ENCODE measurements at regions not wholly inside any gene's neighbourhood (a gene's known extent, or its start where the extent isn't known, plus 50 kb on each side); places are given as distances from the start of the nearest gene placed in this dataset.
"Not testable (repeated sequence)": the region's sequence is repeated elsewhere in the genome, so short reads cannot be mapped to it uniquely, and the experiment has no call there.

GRCh38 chr7:27453702-27454405 lies 208.8 kb downstream of the HIBADH start:
- TF ChIP-seq, protein P1, sequence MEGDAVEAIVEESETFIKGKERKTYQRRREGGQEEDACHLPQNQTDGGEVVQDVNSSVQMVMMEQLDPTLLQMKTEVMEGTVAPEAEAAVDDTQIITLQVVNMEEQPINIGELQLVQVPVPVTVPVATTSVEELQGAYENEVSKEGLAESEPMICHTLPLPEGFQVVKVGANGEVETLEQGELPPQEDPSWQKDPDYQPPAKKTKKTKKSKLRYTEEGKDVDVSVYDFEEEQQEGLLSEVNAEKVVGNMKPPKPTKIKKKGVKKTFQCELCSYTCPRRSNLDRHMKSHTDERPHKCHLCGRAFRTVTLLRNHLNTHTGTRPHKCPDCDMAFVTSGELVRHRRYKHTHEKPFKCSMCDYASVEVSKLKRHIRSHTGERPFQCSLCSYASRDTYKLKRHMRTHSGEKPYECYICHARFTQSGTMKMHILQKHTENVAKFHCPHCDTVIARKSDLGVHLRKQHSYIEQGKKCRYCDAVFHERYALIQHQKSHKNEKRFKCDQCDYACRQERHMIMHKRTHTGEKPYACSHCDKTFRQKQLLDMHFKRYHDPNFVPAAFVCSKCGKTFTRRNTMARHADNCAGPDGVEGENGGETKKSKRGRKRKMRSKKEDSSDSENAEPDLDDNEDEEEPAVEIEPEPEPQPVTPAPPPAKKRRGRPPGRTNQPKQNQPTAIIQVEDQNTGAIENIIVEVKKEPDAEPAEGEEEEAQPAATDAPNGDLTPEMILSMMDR (conservative IDR thresholded peaks at IDR 0.05): no peak
- Mint-ChIP-seq H3K9me3 (no peaks in the 10 kb centered on the region), H3K36me3 (ENCODE audit: low read depth) (no peaks in the 10 kb centered on the region), H3K4me1 (no peaks in the 10 kb centered on the region), H3K27ac (ENCODE audit: unreplicated experiment) (no peak overlapping the region), H3K4me3 (no peak overlapping the region), H3K27me3 (ENCODE audit: low read depth) (no peaks in the 10 kb centered on the region)
- DNase-seq (ENCODE audit: low read depth, low spot score): no peak

GRCh38 chr7:27457120-27457519 lies 205.6 kb downstream of the HIBADH start:
- not testable (repeated sequence) for H3K27me3 Mint-ChIP-seq (ENCODE audit: low read depth); H3K4me1 Mint-ChIP-seq; H3K27ac Mint-ChIP-seq (ENCODE audit: unreplicated experiment); H3K9me3 Mint-ChIP-seq; H3K4me3 Mint-ChIP-seq; DNase-seq (ENCODE audit: low read depth, low spot score); H3K36me3 Mint-ChIP-seq (ENCODE audit: low read depth)

DNA sequence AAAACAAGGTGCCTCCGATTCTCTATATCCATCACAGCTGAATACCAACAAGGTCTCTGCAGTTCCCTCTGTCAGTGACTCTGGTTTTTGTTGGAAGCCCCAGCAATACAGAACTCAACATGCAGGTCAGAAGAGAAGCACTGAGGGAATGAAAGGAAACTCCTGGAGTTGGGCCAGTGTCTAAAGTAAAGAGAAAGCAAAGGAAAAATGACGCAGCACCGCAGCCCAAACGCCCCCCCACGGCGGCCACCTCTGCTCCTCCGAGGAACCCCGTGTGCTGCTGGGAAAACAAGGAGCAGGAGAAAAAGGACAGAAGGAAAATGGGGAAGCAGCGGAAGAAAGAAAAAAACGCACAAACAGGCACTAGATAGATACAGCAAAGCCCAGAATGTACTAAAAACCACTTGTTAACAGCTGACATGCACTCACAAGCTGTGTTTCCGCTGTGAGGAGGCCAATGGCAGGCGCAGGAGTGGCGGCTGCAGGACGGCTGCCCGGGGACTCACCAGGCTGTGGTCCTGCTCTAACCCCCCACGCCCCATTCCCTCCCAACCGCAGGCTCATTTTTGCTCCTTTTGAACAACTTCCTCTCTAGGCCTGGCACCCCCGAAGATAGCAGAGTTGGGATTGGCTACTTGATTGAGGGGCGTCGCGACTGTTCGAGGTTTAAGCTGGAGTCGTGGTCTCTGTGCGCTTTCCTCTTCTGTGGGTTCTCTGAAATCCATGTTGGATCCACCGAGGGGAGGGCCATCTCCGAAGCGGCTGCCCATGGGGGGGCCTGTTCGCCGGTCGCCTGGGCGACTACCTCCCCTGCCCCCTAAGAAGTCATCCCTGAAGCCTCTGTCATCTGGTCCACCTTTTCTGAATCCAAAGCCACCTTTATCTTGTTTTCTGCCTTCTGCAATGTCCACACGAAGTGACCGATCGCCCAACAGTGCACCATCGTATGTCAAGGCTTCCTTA lies 204.8 kb downstream of the HIBADH start:
- H3K36me3 Mint-ChIP-seq (ENCODE audit: low read depth); DNase-seq (ENCODE audit: low read depth, low spot score); H3K27me3 Mint-ChIP-seq (ENCODE audit: low read depth); H3K9me3 Mint-ChIP-seq; H3K4me1 Mint-ChIP-seq; H3K4me3 Mint-ChIP-seq; H3K27ac Mint-ChIP-seq (ENCODE audit: unreplicated experiment): not testable (repeated sequence)

GRCh38 chr7:27459021-27459730 lies 203.5 kb downstream of the HIBADH start:
- no peaks in the 10 kb centered on the region for H3K4me1 Mint-ChIP-seq
- TF ChIP-seq, protein P1 (conservative IDR thresholded peaks at IDR 0.05): no peak
- no peak overlapping the region for H3K4me3 Mint-ChIP-seq
- peaks cover 4% of the 10 kb centered on the region for H3K27me3 Mint-ChIP-seq (ENCODE audit: low read depth)
- H3K9me3 Mint-ChIP-seq: no peaks in the 10 kb centered on the region
- no peak for DNase-seq (ENCODE audit: low read depth, low spot score)
- no peak overlapping the region for H3K27ac Mint-ChIP-seq (ENCODE audit: unreplicated experiment)
- no peaks in the 10 kb centered on the region for H3K36me3 Mint-ChIP-seq (ENCODE audit: low read depth)

GRCh38 chr7:27459731-27460053 lies 203.0 kb downstream of the HIBADH start:
- no peaks in the 10 kb centered on the region for H3K36me3 Mint-ChIP-seq (ENCODE audit: low read depth)
- H3K4me3 Mint-ChIP-seq: no peak overlapping the region
- no peaks in the 10 kb centered on the region for H3K4me1 Mint-ChIP-seq
- DNase-seq (ENCODE audit: low read depth, low spot score): no peak
- peaks cover 6% of the 10 kb centered on the region for H3K27me3 Mint-ChIP-seq (ENCODE audit: low read depth)
- TF ChIP-seq, protein P1 (conservative IDR thresholded peaks at IDR 0.05): no peak
- H3K27ac Mint-ChIP-seq (ENCODE audit: unreplicated experiment): no peak overlapping the region
- H3K9me3 Mint-ChIP-seq: no peaks in the 10 kb centered on the region

- no peak for DNase-seq (ENCODE audit: low read depth, low spot score)
- TF ChIP-seq, protein P1 (conservative IDR thresholded peaks at IDR 0.05): no peak
- H3K4me3 Mint-ChIP-seq: no peak overlapping the region
- H3K36me3 Mint-ChIP-seq (ENCODE audit: low read depth): no peaks in the 10 kb centered on the region
- peaks cover 15% of the 10 kb centered on the region for H3K27me3 Mint-ChIP-seq (ENCODE audit: low read depth)
- no peak overlapping the region for H3K27ac Mint-ChIP-seq (ENCODE audit: unreplicated experiment)
- no peaks in the 10 kb centered on the region for H3K4me1 Mint-ChIP-seq
- no peaks in the 10 kb centered on the region for H3K9me3 Mint-ChIP-seq
These were observed 200.0 kb downstream of the HIBADH start for GRCh38 chr7:27462575-27463270.

Data from neural crest cell (in vitro differentiated cells).